HepG2 (cell line): ENCODE measurements at regions not wholly inside any gene's neighbourhood (a gene's known extent, or its start where the extent isn't known, plus 50 kb on each side); places are given as distances from the start of the nearest gene placed in this dataset.

Source experiments
- KLF16 ChIP-seq, 2 experiments: sonication (generic) in 1 of 2; formaldehyde crosslinking in 1 of 2; IDR thresholded peaks; 2 replicates each; pipeline versions ENCODE4 v1.6.1 to v1.8.0; 2016 to 2023; ENCODE audit warnings: missing genetic modification reagents in 2 of 2, missing compliant biosample characterization in 1 of 2
- MBNL3 ChIP-seq: fragments of 250-450 bp; sonication (Bioruptor Pico); conservative IDR thresholded peaks from 2 replicates; pipeline ENCODE4 v1.8.0; 2022; ENCODE audit warnings: mild to moderate bottlenecking, inconsistent platforms
- TCF12 ChIP-seq, 2 experiments: fragments of 450-650 bp in 1 of 2; sonication (generic) in 1 of 2; formaldehyde crosslinking in 1 of 2; IDR thresholded peaks; 2 replicates each; pipeline versions ENCODE4 v1.6.1 to v1.8.0; 2017 to 2022; ENCODE audit warnings: antibody characterized with exemption in 1 of 2, mild to moderate bottlenecking in 1 of 2, missing genetic modification reagents in 1 of 2, moderate library complexity in 1 of 2
- ZNF570 ChIP-seq: sonication (generic); formaldehyde crosslinking; IDR thresholded peaks from 2 replicates; pipeline ENCODE4 v1.4.0; 2020; ENCODE audit warnings: mild to moderate bottlenecking, missing genetic modification reagents, borderline replicate concordance
- ZNF816 ChIP-seq: sonication (generic); formaldehyde crosslinking; IDR thresholded peaks from 2 replicates; pipeline ENCODE4 v1.8.0; 2022; ENCODE audit warnings: missing genetic modification reagents, mild to moderate bottlenecking, borderline replicate concordance
- TF ChIP-seq, protein P1 (sequence below): sonication (generic); formaldehyde crosslinking; conservative IDR thresholded peaks from 2 replicates; pipeline ENCODE4 v1.4.0; 2020; ENCODE audit warnings: missing genetic modification reagents
- TF ChIP-seq, protein P2 (sequence below): sonication (generic); formaldehyde crosslinking; IDR thresholded peaks from 2 replicates; pipeline ENCODE4 v1.4.0; 2020; ENCODE audit warnings: missing genetic modification reagents, borderline replicate concordance
- TF ChIP-seq, protein P3 (sequence below): sonication (generic); formaldehyde crosslinking; IDR thresholded peaks from 2 replicates; pipeline ENCODE4 v1.5.0; 2020; ENCODE audit warnings: missing genetic modification reagents
- TF ChIP-seq, protein P4 (sequence below): sonication (generic); formaldehyde crosslinking; IDR thresholded peaks from 2 replicates; pipeline ENCODE4 v1.4.0; 2020; ENCODE audit warnings: mild to moderate bottlenecking, missing genetic modification reagents
- TF ChIP-seq, protein P5 (sequence below): sonication (generic); formaldehyde crosslinking; IDR thresholded peaks from 2 replicates; pipeline ENCODE4 v1.5.0; 2020; ENCODE audit warnings: mild to moderate bottlenecking, missing genetic modification reagents
- TF ChIP-seq, protein P6 (sequence below): IDR thresholded peaks from 2 replicates; pipeline ENCODE4 v1.6.1; 2016

DNA sequence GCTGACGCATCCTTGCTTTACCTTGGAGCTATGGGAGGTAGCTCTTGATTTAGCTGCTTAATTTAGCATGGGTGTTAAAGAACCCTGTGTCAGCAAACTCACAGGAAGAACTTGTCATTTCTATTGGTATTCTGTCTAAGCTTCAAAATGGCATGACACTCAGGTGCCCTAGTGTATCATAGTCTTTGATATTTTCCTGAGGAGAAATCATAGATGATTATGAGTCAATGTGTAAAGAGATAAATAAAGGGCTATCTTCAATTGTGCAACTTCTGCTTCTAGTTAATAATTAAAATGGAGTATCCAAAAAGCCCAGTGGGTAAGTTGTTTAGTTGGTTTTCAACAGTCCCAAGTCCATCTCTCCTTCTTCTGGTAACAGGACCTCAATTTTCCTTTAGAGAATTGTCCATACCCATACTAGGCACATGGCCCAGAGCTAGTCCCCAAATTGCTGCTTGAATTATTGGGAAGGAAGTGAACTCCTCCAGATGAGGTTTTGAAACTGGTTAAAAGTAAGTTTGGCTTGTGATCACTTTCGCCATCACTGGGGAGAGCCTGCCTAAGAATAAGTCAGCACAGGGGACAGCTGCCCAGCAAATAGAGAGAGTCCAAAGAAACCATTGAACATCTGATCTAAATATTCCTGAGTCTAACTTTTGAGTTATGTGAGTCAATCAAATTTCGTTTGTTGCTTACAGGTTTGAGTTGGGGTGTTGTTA lies 169.0 kb upstream of the PHYHIPL start (continued):
- TF ChIP-seq, protein P1, sequence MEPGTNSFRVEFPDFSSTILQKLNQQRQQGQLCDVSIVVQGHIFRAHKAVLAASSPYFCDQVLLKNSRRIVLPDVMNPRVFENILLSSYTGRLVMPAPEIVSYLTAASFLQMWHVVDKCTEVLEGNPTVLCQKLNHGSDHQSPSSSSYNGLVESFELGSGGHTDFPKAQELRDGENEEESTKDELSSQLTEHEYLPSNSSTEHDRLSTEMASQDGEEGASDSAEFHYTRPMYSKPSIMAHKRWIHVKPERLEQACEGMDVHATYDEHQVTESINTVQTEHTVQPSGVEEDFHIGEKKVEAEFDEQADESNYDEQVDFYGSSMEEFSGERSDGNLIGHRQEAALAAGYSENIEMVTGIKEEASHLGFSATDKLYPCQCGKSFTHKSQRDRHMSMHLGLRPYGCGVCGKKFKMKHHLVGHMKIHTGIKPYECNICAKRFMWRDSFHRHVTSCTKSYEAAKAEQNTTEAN, result peak; percentile 8; the same call in 1 of the 2 replicates
- TF ChIP-seq ZNF816 (CRISPR knock-in tag) (no peak), KLF16 (CRISPR knock-in tag; IDR thresholded peaks at IDR 0.05) (peak in 1 of 2 experiments; percentile 60; a peak in 1 of 4 replicates), ZNF570 (CRISPR knock-in tag) (no peak), MBNL3 (CRISPR knock-in tag) (no peak), TCF12 (IDR thresholded peaks at IDR 0.05) (no peak), TCF12 (CRISPR knock-in tag; IDR thresholded peaks at IDR 0.05) (peak; percentile 48; the same call in 1 of the 2 replicates)
- TF ChIP-seq, protein P2, sequence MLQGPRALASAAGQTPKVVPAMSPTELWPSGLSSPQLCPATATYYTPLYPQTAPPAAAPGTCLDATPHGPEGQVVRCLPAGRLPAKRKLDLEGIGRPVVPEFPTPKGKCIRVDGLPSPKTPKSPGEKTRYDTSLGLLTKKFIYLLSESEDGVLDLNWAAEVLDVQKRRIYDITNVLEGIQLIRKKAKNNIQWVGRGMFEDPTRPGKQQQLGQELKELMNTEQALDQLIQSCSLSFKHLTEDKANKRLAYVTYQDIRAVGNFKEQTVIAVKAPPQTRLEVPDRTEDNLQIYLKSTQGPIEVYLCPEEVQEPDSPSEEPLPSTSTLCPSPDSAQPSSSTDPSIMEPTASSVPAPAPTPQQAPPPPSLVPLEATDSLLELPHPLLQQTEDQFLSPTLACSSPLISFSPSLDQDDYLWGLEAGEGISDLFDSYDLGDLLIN, result no peak
- TF ChIP-seq, protein P3, sequence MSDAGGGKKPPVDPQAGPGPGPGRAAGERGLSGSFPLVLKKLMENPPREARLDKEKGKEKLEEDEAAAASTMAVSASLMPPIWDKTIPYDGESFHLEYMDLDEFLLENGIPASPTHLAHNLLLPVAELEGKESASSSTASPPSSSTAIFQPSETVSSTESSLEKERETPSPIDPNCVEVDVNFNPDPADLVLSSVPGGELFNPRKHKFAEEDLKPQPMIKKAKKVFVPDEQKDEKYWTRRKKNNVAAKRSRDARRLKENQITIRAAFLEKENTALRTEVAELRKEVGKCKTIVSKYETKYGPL, result no peak
- TF ChIP-seq, protein P4, sequence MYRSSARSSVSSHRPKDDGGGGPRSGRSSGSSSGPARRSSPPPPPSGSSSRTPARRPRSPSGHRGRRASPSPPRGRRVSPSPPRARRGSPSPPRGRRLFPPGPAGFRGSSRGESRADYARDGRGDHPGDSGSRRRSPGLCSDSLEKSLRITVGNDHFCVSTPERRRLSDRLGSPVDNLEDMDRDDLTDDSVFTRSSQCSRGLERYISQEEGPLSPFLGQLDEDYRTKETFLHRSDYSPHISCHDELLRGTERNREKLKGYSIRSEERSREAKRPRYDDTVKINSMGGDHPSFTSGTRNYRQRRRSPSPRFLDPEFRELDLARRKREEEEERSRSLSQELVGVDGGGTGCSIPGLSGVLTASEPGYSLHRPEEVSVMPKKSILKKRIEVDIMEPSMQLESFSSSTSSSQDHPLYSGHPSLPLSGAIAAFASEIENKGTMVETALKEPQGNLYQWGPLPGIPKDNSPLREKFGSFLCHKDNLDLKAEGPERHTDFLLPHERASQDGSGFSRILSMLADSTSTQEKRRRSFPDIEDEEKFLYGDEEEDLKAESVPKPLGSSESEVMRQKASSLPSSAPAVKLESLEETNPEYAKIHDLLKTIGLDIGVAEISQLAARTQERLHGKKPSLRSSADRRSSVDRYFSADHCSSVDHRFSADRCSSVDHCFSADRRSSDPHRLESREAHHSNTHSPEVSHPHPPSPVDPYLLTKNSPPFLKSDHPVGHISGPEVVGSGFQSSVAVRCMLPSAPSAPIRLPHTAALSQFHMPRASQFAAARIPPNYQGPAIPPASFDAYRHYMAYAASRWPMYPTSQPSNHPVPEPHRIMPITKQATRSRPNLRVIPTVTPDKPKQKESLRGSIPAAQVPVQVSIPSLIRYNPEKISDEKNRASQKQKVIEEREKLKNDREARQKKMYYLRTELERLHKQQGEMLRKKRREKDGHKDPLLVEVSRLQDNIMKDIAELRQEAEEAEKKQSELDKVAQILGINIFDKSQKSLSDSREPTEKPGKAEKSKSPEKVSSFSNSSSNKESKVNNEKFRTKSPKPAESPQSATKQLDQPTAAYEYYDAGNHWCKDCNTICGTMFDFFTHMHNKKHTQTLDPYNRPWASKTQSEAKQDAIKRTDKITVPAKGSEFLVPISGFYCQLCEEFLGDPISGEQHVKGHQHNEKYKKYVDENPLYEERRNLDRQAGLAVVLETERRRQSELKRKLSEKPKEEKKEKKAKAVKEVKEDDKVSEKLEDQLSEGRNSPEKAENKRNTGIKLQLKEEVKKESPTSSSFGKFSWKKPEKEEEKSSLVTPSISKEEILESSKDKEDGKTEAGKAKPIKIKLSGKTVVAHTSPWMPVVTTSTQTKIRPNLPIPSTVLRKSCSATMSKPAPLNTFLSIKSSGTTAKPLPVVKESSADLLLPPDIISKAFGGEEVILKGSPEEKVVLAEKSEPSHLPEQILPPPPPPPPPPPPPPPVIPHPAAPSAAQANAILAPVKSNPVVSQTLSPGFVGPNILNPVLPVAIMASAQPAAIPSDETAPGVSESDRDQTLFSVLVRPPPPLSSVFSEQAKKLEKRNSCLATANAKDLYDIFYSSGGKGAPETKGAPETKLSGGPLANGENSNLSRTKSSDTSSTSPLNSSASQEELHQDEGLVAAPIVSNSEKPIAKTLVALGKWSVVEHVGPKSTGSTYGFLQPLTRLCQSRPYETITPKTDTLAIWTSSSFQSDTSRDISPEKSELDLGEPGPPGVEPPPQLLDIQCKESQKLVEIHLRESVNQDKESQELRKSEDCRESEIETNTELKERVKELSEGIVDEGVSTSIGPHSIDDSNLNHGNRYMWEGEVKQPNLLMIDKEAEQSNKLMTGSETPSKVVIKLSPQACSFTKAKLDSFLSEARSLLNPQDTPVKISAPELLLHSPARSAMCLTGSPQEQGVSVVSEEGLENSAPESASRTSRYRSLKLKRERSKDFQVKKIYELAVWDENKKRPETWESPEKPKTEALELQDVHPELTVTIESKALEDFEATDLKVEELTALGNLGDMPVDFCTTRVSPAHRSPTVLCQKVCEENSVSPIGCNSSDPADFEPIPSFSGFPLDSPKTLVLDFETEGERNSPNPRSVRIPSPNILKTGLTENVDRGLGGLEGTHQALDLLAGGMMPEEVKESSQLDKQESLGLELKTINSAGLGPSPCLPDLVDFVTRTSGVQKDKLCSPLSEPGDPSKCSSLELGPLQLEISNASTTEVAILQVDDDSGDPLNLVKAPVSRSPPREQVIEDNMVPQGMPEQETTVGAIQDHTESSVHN (CRISPR knock-in tag), result no peak
- TF ChIP-seq, protein P5, sequence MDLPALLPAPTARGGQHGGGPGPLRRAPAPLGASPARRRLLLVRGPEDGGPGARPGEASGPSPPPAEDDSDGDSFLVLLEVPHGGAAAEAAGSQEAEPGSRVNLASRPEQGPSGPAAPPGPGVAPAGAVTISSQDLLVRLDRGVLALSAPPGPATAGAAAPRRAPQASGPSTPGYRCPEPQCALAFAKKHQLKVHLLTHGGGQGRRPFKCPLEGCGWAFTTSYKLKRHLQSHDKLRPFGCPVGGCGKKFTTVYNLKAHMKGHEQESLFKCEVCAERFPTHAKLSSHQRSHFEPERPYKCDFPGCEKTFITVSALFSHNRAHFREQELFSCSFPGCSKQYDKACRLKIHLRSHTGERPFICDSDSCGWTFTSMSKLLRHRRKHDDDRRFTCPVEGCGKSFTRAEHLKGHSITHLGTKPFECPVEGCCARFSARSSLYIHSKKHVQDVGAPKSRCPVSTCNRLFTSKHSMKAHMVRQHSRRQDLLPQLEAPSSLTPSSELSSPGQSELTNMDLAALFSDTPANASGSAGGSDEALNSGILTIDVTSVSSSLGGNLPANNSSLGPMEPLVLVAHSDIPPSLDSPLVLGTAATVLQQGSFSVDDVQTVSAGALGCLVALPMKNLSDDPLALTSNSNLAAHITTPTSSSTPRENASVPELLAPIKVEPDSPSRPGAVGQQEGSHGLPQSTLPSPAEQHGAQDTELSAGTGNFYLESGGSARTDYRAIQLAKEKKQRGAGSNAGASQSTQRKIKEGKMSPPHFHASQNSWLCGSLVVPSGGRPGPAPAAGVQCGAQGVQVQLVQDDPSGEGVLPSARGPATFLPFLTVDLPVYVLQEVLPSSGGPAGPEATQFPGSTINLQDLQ (CRISPR knock-in tag), result no peak
- TF ChIP-seq, protein P6, sequence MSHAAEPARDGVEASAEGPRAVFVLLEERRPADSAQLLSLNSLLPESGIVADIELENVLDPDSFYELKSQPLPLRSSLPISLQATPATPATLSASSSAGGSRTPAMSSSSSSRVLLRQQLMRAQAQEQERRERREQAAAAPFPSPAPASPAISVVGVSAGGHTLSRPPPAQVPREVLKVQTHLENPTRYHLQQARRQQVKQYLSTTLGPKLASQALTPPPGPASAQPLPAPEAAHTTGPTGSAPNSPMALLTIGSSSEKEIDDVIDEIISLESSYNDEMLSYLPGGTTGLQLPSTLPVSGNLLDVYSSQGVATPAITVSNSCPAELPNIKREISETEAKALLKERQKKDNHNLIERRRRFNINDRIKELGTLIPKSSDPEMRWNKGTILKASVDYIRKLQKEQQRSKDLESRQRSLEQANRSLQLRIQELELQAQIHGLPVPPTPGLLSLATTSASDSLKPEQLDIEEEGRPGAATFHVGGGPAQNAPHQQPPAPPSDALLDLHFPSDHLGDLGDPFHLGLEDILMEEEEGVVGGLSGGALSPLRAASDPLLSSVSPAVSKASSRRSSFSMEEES (CRISPR knock-in tag), result peak; percentile 72
